Erythroblast (primary cell): ENCODE measurements at regions not wholly inside any gene's neighbourhood (a gene's known extent, or its start where the extent isn't known, plus 50 kb on each side); places are given as distances from the start of the nearest gene placed in this dataset.

Experiments
- GATA1 ChIP-seq: IDR thresholded peaks from 2 replicates; pipeline ENCODE4 v1.6.1; 2011; ENCODE audit warnings: low read depth, mild to moderate bottlenecking, control low read depth, low read length, moderate library complexity
- POLR2A ChIP-seq: IDR thresholded peaks from 2 replicates; pipeline ENCODE4 v1.6.1; 2011; ENCODE audit warnings: mild to moderate bottlenecking, low read length

- no peak for TF ChIP-seq POLR2A
- TF ChIP-seq GATA1 = no peak
These were observed 236.7 kb upstream of the TNRC6C start for GRCh38 chr17:77721846-77722160.
